Ascending aorta (tissue), 2 donors: ENCODE measurements at regions not wholly inside any gene's neighbourhood (a gene's known extent, or its start where the extent isn't known, plus 50 kb on each side); places are given as distances from the start of the nearest gene placed in this dataset.
A peak's percentile ranks its signal among the peaks of the same experiment; 100 is the strongest.

Experiments used
- DNase-seq, 2 donors: peaks; one replicate each; pipeline ENCODE4 v3.0.0-alpha.2; 2019; ENCODE audit warnings: low spot score in 2 of 2
- H3K27ac ChIP-seq, 2 donors: fragments of 200-600 bp; sonication (generic); one replicate each; pipeline ENCODE4 v1.5.1; 2016 to 2017; ENCODE audit warnings: mild to moderate bottlenecking in 1 of 2
- H3K27me3 ChIP-seq: fragments of 200-600 bp; sonication (generic); one replicate; pipeline ENCODE4 v1.5.1; 2017
- H3K36me3 ChIP-seq, 2 donors: fragments of 200-600 bp; sonication (generic); one replicate each; pipeline ENCODE4 v1.5.1; 2016
- H3K4me1 ChIP-seq, 2 donors: fragments of 200-600 bp; sonication (generic); one replicate each; pipeline ENCODE4 v1.5.1; 2016 to 2017; ENCODE audit warnings: mild to moderate bottlenecking in 1 of 2
- H3K4me3 ChIP-seq, 2 donors: fragments of 200-600 bp; sonication (generic); one replicate each; pipeline ENCODE4 v1.5.1; 2016 to 2017; ENCODE audit warnings: mild to moderate bottlenecking in 1 of 2
- H3K9me3 ChIP-seq, 2 donors: fragments of 200-600 bp; sonication (generic); one replicate each; pipeline ENCODE4 v1.5.1; 2016
- CTCF ChIP-seq, 3 experiments: fragments of 200-600 bp in 2 of 3; fragments of 450-650 bp in 1 of 3; sonication (generic) in 2 of 3; IDR thresholded peaks; one replicate each; pipeline ENCODE4 v1.5.1; 2016 to 2019; ENCODE audit warnings: antibody characterized with exemption in 3 of 3, mild to moderate bottlenecking in 1 of 3, moderate library complexity in 1 of 3
- intact Hi-C: fragments of 100-400 bp; cut with DNase I; formaldehyde crosslinking; loops from one replicate; pipeline ENCODE4 v1.15.1; 2023

- no peak for DNase-seq
- Histone ChIP-seq H3K27ac (peak overlapping the region; percentile 10 to 62), H3K4me3 (no peak overlapping the region), H3K4me1 (peaks cover 0 to 11% of the 10 kb centered on the region in 2 donors), H3K36me3 (no peaks in the 10 kb centered on the region), H3K9me3 (no peaks in the 10 kb centered on the region), H3K27me3 (no peaks in the 10 kb centered on the region)
- intact Hi-C loops: no loop called here
- no peak for TF ChIP-seq CTCF (IDR thresholded peaks at IDR 0.05)
Measured at GRCh38 chr17:83144421-83145357, 65.3 kb downstream of the METRNL start.

GRCh38 chr17:83145358-83145738 lies 65.9 kb downstream of the METRNL start:
- no peak for DNase-seq
- no peak for TF ChIP-seq CTCF (IDR thresholded peaks at IDR 0.05)
- Histone ChIP-seq H3K4me3 (no peak overlapping the region), H3K4me1 (peaks cover 0 to 11% of the 10 kb centered on the region in 2 donors), H3K27me3 (no peaks in the 10 kb centered on the region), H3K27ac (peak overlapping the region in 1 of 2 donors; percentile 12), H3K36me3 (no peaks in the 10 kb centered on the region), H3K9me3 (no peaks in the 10 kb centered on the region)
- intact Hi-C loops: no loop called here

GRCh38 chr17:83145831-83146230 lies 66.4 kb downstream of the METRNL start:
- no peak for DNase-seq
- Histone ChIP-seq H3K27ac (peak overlapping the region in 1 of 2 donors; percentile 12), H3K27me3 (no peaks in the 10 kb centered on the region), H3K9me3 (no peaks in the 10 kb centered on the region), H3K4me3 (no peak overlapping the region), H3K36me3 (no peaks in the 10 kb centered on the region), H3K4me1 (peaks cover 0 to 11% of the 10 kb centered on the region in 2 donors)
- no peak for TF ChIP-seq CTCF (IDR thresholded peaks at IDR 0.05)
- intact Hi-C loops: no loop called here

- H3K36me3 ChIP-seq: no peaks in the 10 kb centered on the region
- no peaks in the 10 kb centered on the region for H3K9me3 ChIP-seq
- H3K27me3 ChIP-seq: no peaks in the 10 kb centered on the region
- H3K27ac ChIP-seq: no peak overlapping the region
- no peak for DNase-seq
- no peak for TF ChIP-seq CTCF (IDR thresholded peaks at IDR 0.05)
- H3K4me3 ChIP-seq: no peak overlapping the region
- H3K4me1 ChIP-seq: peaks cover 0 to 11% of the 10 kb centered on the region in 2 donors
- intact Hi-C loops: no loop called here
Measured at GRCh38 chr17:83146347-83146746, 66.9 kb downstream of the METRNL start.

- Histone ChIP-seq H3K36me3 (no peaks in the 10 kb centered on the region), H3K4me1 (peaks cover 0 to 11% of the 10 kb centered on the region in 2 donors), H3K4me3 (no peak overlapping the region), H3K9me3 (no peaks in the 10 kb centered on the region), H3K27ac (no peak overlapping the region), H3K27me3 (no peaks in the 10 kb centered on the region)
- no peak for DNase-seq
- intact Hi-C loops: no loop called here
- no peak for TF ChIP-seq CTCF (IDR thresholded peaks at IDR 0.05)
Measured at GRCh38 chr17:83147280-83147679, 67.9 kb downstream of the METRNL start.
